AG04449 (cell line): ENCODE measurements at regions not wholly inside any gene's neighbourhood (a gene's known extent, or its start where the extent isn't known, plus 50 kb on each side); places are given as distances from the start of the nearest gene placed in this dataset.
"Not testable (repeated sequence)": the region's sequence is repeated elsewhere in the genome, so short reads cannot be mapped to it uniquely, and the experiment has no call there.

Experiments
- CTCF ChIA-PET: fragments of 350-600 bp; formaldehyde crosslinking; extraction: SDS; loops from one replicate; lab custom pipeline; 2021; ENCODE audit warnings: antibody characterized with exemption; lab: Yijun Ruan, JAX
- POLR2A ChIA-PET: fragments of 400-600, 350-600 bp; formaldehyde crosslinking; extraction: SDS; loops from one replicate; lab custom pipeline; 2020; ENCODE audit warnings: antibody characterized with exemption, inconsistent platforms; lab: Yijun Ruan, JAX
- DNase-seq: peaks from one replicate; pipeline ENCODE4 v3.0.0-alpha.2; 2010; ENCODE audit warnings: low read depth, low spot score
- H3K4me3 ChIP-seq: 2 replicates; pipeline ENCODE4 v1.5.1; 2011; ENCODE audit warnings: low read depth, mild to moderate bottlenecking, control low read depth, low read length
- TF ChIP-seq, protein P1 (sequence below): IDR thresholded peaks from one replicate; pipeline ENCODE4 v1.5.1; 2011; ENCODE audit warnings: mild to moderate bottlenecking, moderate library complexity, low read length, control low read depth, inconsistent platforms; ENCODE audit not compliant: insufficient read depth; ENCODE audit errors: missing control alignments

DNA sequence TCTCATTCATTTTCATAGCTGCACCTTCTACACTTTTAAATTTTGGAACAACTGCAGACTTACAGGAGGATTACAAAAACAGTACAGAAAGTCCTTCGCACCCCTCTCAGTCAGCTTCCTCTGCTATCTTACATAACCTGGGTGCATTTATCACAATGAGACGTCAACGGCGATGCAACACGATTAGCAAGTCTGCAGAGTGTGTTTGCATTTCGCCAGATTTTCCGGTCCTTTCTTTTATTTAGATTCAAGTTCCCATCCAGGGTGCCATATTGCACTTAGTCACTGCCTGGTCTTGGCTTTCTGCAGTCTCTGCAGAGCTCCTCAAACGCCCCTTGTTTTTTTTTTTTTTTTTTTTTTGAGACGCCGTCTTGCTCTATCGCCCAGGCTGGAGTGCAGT, 85.9 kb downstream of the ASMT start:
- POLR2A ChIA-PET: no interaction called here
- CTCF ChIA-PET: no interaction called here
- TF ChIP-seq, protein P1, sequence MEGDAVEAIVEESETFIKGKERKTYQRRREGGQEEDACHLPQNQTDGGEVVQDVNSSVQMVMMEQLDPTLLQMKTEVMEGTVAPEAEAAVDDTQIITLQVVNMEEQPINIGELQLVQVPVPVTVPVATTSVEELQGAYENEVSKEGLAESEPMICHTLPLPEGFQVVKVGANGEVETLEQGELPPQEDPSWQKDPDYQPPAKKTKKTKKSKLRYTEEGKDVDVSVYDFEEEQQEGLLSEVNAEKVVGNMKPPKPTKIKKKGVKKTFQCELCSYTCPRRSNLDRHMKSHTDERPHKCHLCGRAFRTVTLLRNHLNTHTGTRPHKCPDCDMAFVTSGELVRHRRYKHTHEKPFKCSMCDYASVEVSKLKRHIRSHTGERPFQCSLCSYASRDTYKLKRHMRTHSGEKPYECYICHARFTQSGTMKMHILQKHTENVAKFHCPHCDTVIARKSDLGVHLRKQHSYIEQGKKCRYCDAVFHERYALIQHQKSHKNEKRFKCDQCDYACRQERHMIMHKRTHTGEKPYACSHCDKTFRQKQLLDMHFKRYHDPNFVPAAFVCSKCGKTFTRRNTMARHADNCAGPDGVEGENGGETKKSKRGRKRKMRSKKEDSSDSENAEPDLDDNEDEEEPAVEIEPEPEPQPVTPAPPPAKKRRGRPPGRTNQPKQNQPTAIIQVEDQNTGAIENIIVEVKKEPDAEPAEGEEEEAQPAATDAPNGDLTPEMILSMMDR: no peak
- no peak for DNase-seq
- no peak overlapping the region for H3K4me3 ChIP-seq

GRCh38 chrX:1701396-1701901, 86.6 kb downstream of the ASMT start:
- CTCF ChIA-PET, H3K4me3 ChIP-seq, DNase-seq, POLR2A ChIA-PET: not testable (repeated sequence)

DNA sequence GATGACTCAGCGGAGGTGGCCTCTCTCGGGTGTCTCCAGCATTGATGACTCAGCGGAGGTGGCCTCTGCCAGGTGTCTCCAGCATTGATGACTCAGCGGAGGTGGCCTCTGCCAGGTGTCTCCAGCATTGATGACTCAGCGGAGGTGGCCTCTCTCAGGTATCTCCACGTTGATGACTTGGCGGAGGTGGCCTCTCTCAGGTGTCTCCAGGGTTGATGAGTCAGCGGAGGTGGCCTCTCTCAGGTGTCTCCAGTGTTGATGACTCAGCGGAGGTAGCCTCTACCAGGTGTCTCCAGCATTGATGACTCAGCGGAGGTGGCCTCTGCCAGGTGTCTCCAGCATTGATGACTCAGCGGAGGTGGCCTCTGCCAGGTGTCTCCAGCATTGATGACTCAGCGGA, 87.3 kb downstream of the ASMT start:
- DNase-seq, CTCF ChIA-PET, POLR2A ChIA-PET, H3K4me3 ChIP-seq: not testable (repeated sequence)

GRCh38 chrX:1702557-1702956, 87.7 kb downstream of the ASMT start:
- POLR2A ChIA-PET: not testable (repeated sequence)

GRCh38 chrX:1709277-1709676, 94.4 kb downstream of the ASMT start:
- POLR2A ChIA-PET, DNase-seq, H3K4me3 ChIP-seq, CTCF ChIA-PET: not testable (repeated sequence)

More at GRCh38 chrX:1702557-1702956, 87.7 kb downstream of the ASMT start:
- CTCF ChIA-PET, DNase-seq, H3K4me3 ChIP-seq: not testable (repeated sequence)

- no peak overlapping the region for H3K4me3 ChIP-seq
- TF ChIP-seq, protein P1: no peak
- ChIA-PET POLR2A (no interaction called here), CTCF (no interaction called here)
- DNase-seq: no peak
These were observed 98.4 kb downstream of the ASMT start for GRCh38 chrX:1713296-1713695.

- DNase-seq: no peak
- ChIA-PET POLR2A (no interaction called here), CTCF (no interaction called here)
- TF ChIP-seq, protein P1: no peak
- H3K4me3 ChIP-seq: no peak overlapping the region
These were observed 102.5 kb downstream of the ASMT start for GRCh38 chrX:1717373-1717772.

GRCh38 chrX:1719270-1719669, 104.4 kb downstream of the ASMT start:
- no peak for DNase-seq
- TF ChIP-seq, protein P1: no peak
- H3K4me3 ChIP-seq: no peak overlapping the region
- CTCF ChIA-PET: no interaction called here
- POLR2A ChIA-PET: no interaction called here
